ENCODE measurements at regions not wholly inside any gene's neighbourhood (a gene's known extent, or its start where the extent isn't known, plus 50 kb on each side); places are given as distances from the start of the nearest gene placed in this dataset.
"Not testable (repeated sequence)": the region's sequence is repeated elsewhere in the genome, so short reads cannot be mapped to it uniquely, and the experiment has no call there.

- DNase-seq: no peak
- no peak for ATAC-seq
Observed at GRCh38 chr15:70246623-70247220, 149.0 kb upstream of the TLE3 start.

GRCh38 chr15:70245932-70246622 is 148.4 kb upstream of the TLE3 start:
- peak; percentile 10 for ATAC-seq
- DNase-seq: no peak

- ATAC-seq: no peak
Observed at GRCh38 chr15:70244978-70245542, 147.3 kb upstream of the TLE3 start.

GRCh38 chr15:70243686-70244540 is 146.2 kb upstream of the TLE3 start:
- DNase-seq: no peak
- no peak for ATAC-seq

More at GRCh38 chr15:70244978-70245542, 147.3 kb upstream of the TLE3 start:
- no peak for DNase-seq

GRCh38 chr15:70242951-70243685 is 145.4 kb upstream of the TLE3 start:
- DNase-seq: no peak
- ATAC-seq: no peak

GRCh38 chr15:70241561-70242320 is 144.0 kb upstream of the TLE3 start:
- ATAC-seq: no peak
- DNase-seq: no peak

GRCh38 chr15:70240820-70241430 is 143.2 kb upstream of the TLE3 start:
- DNase-seq: no peak
- ATAC-seq: no peak

- DNase-seq: peak; percentile 52
Observed at GRCh38 chr15:70240082-70240481, 142.4 kb upstream of the TLE3 start.

GRCh38 chr15:70238917-70239316 is 141.2 kb upstream of the TLE3 start:
- DNase-seq (no peak), ATAC-seq (no peak)

More at GRCh38 chr15:70240082-70240481, 142.4 kb upstream of the TLE3 start:
- ATAC-seq: peak; percentile 89

GRCh38 chr15:70237626-70238025 is 139.9 kb upstream of the TLE3 start:
- ATAC-seq (no peak), DNase-seq (no peak)

GRCh38 chr15:70236341-70237086 is 138.8 kb upstream of the TLE3 start:
- ATAC-seq: peak; percentile 59
- DNase-seq: no peak

GRCh38 chr15:70235347-70235746 is 137.6 kb upstream of the TLE3 start:
- DNase-seq (no peak), ATAC-seq (no peak)

- peak; percentile 56 for ATAC-seq
- no peak for DNase-seq
Observed at GRCh38 chr15:70234256-70234905, 136.7 kb upstream of the TLE3 start.

GRCh38 chr15:70231484-70231883 is 133.8 kb upstream of the TLE3 start:
- DNase-seq: no peak
- no peak for ATAC-seq

GRCh38 chr15:70227918-70228317 is 130.2 kb upstream of the TLE3 start:
- not testable (repeated sequence) for ATAC-seq, DNase-seq

- ATAC-seq: no peak
- no peak for DNase-seq
Observed at GRCh38 chr15:70227147-70227546, 129.4 kb upstream of the TLE3 start.

GRCh38 chr15:70226337-70226980 is 128.7 kb upstream of the TLE3 start:
- DNase-seq (no peak), ATAC-seq (no peak)

- ATAC-seq: no peak
Observed at GRCh38 chr15:70225416-70225815, 127.7 kb upstream of the TLE3 start.

GRCh38 chr15:70222606-70223005 is 124.9 kb upstream of the TLE3 start:
- no peak for ATAC-seq

More at GRCh38 chr15:70225416-70225815, 127.7 kb upstream of the TLE3 start:
- no peak for DNase-seq

More at GRCh38 chr15:70222606-70223005, 124.9 kb upstream of the TLE3 start:
- no peak for DNase-seq
